Upper lobe of left lung (tissue), 4 donors: ENCODE measurements at regions not wholly inside any gene's neighbourhood (a gene's known extent, or its start where the extent isn't known, plus 50 kb on each side); places are given as distances from the start of the nearest gene placed in this dataset.

Experiments
- CTCF ChIP-seq, 6 experiments: fragments of 450-650 bp in 4 of 6; fragments of 200-600 bp in 2 of 6; sonication (generic) in 2 of 6; IDR thresholded peaks; one replicate each; pipeline ENCODE4 v1.5.1; 2016 to 2019; ENCODE audit warnings: antibody characterized with exemption in 6 of 6
- EP300 ChIP-seq, 4 donors: sonication (generic); formaldehyde crosslinking; IDR thresholded peaks; one replicate each; pipeline ENCODE4 v1.5.1; 2017; ENCODE audit warnings: antibody characterized with exemption in 4 of 4, control low read depth in 2 of 4
- POLR2A ChIP-seq, 4 donors: fragments of 450-650 bp; IDR thresholded peaks; one replicate each; pipeline ENCODE4 v1.5.1; 2016 to 2017; ENCODE audit warnings: antibody characterized with exemption in 4 of 4, mild to moderate bottlenecking in 2 of 4

- no peak for TF ChIP-seq POLR2A (IDR thresholded peaks at IDR 0.05)
- no peak for TF ChIP-seq CTCF (IDR thresholded peaks at IDR 0.05)
- no peak for TF ChIP-seq EP300 (IDR thresholded peaks at IDR 0.05)
These were observed 447.6 kb upstream of the CA10 start for GRCh38 chr17:52606098-52606497.
